GM19395 (cell line): ENCODE measurements at regions not wholly inside any gene's neighbourhood (a gene's known extent, or its start where the extent isn't known, plus 50 kb on each side); places are given as distances from the start of the nearest gene placed in this dataset.

Experiments used
- ATAC-seq: cut with Tn5 transposase; IDR thresholded peaks from one replicate; pipeline ENCODE4 v1.9.1; 2021; ENCODE audit warnings: mild to moderate bottlenecking, moderate library complexity; ENCODE audit not compliant: unreplicated experiment

- no peak for ATAC-seq
Measured at GRCh38 chr3:161794551-161794950, 297.9 kb downstream of the OTOL1 start.

GRCh38 chr3:161796312-161796711 lies 299.7 kb downstream of the OTOL1 start:
- no peak for ATAC-seq

DNA sequence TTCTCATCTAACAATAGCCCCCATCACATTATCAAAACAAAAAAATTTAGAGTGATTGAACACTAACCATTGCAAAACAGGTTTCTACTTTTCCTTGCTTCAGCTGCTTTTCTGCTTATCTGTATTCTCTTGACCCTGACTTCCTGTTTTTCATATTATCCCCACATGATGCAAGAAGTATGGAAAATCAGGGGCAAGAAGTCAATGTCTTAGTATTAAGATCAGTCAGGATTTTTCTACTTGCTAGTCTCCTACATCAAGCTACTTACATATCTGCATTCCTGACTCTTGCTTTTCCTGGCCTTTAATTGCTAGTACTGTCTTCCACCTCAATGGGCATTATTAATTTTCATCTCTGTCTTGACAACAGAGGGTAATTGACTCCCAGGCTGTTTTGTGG lies 300.2 kb downstream of the OTOL1 start:
- no peak for ATAC-seq

GRCh38 chr3:161798016-161798415 lies 301.4 kb downstream of the OTOL1 start:
- ATAC-seq, result no peak

DNA sequence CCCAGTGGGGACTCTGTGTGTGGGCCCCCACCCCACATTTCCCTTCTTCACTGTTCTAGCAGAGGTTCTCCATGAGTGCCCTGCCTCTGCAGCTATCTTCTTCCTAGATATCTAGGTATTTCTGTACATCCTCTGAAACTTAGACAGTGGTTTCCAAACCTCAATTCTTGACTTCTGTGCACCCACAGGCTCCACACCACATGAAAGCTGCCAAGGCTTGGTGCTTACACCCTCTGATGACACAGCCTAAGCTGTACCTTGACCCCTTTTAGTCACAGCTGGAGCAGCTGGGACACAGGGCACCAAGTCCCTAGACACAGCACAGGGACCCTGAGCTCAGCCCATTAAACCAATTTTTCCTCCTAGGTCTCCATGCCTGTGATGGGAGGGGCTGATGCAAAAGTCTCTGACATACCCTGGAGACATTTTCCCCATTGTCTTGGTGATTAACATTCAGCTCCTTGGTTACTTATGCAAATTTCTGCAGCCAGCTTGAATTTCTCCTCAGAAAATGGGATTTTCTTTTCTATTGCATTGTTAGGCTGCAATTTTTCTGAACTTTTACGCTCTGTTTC lies 304.5 kb downstream of the OTOL1 start:
- ATAC-seq, result no peak

- ATAC-seq, result no peak
Measured at GRCh38 chr3:161818106-161818505, 321.5 kb downstream of the OTOL1 start.

DNA sequence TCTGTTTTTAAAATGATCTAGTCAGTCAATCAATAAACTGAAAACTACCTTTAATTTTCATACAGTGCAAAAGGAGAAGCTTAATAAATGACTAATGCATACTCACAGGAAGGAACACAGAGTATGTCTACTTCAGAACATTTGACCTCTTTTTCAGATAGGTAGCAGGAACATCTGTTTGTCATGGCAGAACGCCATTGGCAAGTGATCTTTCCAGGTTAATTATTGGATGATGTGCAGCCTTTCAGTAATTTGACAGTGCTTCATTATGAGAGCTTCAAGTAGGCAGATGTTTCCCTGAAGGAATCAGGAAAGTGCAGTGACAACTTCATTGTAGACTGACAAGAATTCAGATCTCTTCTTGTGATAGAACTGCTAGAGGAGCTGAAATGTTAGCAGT lies 325.0 kb downstream of the OTOL1 start:
- ATAC-seq, result no peak

GRCh38 chr3:161822291-161822690 lies 325.7 kb downstream of the OTOL1 start:
- ATAC-seq, result no peak

DNA sequence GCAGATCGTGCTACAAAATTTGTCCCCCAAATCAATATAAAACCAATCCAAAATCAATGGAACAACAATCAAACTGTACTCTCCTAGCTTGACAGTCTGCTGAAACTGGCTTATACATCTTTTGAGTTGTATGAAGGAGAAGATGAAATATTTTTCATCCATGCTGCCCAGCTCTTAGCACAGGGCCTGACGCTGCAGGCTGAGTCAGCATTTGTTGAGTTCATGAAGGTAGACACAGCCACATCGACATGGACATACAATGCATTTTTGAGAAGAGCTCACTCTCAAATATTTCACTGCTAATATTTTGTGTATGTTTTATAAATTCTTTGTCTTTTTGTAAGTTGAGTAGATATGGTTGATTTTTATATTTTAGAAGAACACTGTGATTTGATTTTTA lies 327.3 kb downstream of the OTOL1 start:
- ATAC-seq, result no peak

DNA sequence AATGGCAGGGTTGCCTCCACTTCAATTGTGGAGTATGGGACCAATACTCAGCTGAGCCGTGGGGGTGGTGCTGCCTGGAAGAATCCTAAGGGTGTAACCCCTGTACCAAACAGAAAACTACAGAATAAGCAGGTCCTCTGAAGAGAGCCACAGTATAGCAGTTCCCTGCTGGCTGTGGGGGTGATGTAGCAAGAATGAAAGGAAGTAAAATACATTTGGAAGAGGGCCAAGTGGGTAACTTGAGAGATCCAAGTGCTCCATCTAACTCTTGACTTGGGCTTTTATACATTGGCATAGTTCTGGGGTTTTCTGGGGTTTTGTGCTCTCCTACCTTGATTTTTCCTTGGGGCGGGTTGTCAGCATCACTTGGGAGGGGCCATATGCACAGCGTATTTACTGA lies 341.4 kb downstream of the OTOL1 start:
- no peak for ATAC-seq

- no peak for ATAC-seq
Measured at GRCh38 chr3:161848376-161848775, 351.8 kb downstream of the OTOL1 start.

GRCh38 chr3:161851941-161852566 lies 355.4 kb downstream of the OTOL1 start:
- ATAC-seq, result peak; percentile 94

DNA sequence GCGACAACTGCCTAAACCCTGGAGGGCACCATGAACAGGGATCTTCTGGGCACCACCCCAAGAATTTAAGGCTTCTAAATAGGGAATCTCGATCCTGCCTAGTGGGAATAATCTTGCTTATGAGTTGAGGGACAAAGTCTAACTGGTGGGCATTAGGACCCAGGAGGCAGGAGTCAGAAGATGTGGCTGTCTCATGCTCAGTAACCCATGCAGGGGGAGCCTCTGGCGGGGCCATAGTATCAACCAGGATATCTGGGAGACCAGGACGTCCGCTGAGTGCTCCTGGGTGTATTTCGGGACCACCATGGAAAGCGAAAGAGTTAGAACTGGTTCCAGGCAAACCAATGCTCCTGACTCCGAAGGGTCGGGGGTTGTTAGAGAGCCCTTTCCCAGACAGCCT lies 356.1 kb downstream of the OTOL1 start:
- no peak for ATAC-seq

DNA sequence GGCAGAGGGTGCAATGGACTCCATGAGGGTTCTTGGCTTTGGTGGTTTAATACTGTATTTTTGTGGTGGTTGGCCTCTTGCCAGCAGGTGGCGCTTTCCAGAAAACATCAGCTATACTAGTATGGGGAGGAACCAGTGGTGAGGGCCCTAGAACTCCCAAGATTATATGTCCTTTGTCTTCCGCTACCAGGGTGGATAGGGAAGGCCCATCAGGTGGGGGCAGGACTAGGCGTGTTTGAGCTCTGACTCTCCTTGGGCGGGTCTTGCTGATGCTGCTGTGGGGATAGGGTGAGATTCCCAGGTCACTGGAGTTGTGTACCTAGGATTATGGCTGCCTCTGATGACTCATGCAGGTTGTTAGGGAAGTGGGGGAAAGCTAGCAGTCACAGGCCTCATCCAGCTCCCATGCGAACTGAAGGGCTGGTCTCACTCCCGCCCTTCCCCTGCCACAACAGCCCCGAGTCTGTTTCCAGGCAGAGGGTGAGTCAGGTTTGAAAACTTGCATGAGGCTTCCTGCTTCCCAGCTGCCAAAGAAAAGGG lies 357.7 kb downstream of the OTOL1 start:
- peak; percentile 64 for ATAC-seq

DNA sequence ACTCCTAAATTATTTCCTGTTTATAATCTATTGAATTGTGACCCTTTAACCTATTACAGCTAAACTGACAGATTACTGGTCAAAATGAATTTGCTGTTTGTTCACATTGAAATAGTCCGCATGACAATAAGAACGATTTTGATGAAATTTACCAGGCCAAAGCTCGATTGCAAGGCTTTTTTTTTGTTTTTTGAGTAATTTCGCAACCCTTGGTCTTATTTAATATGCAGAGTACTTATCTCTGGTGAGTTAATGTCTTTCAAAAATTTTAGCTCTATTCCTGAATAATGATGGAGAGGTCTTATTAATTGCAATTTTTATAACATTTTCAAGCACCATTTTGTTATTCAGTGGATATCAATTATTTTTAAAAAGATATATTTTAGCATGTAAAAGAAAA lies 362.4 kb downstream of the OTOL1 start:
- ATAC-seq, result no peak

DNA sequence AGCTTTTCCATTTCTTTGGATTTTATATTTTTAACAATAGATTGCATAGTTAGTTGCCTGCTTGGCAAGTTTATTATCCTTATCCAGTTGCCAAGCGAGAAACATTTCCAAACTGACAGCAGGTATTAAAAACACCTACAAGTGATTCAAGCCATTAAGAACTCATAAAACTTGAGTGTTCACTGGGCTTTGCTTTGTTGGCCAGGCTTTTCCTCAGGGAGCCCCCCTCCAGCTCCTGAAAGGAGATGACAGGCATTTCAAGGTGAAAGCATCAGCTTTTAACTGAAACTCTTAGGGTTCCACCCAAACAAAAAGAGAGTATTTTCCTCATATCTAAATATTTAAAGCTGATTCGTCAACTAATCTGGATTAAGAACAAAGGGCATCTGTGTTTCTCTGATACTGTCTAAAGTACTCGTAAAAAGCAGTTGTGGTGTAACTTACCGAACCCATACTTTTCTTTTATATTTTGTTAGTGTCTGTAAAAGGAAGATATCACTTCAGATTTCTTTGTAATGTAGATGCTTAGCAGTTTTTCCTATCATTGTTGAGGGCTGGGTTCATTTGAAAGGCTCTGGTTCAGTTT lies 363.4 kb downstream of the OTOL1 start:
- ATAC-seq, result no peak

DNA sequence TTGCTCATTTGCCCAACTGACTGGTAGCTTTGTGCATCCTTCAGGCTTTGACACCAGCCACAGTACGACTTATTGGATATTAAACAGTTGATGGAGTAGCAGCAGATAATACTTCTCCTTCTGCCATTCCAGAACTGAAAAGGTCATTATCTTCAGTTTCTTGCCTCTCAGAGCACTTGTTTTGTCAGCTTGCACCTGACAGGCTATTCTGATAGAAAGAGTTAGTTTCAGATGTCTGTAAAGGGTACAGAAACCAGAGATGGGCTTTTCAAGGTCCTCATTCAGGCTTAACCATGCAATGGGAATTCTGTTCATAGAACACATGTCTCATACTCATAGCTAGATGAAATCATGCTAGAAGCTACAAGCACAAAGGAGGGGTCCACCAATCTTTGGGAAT lies 367.2 kb downstream of the OTOL1 start:
- ATAC-seq, result no peak

DNA sequence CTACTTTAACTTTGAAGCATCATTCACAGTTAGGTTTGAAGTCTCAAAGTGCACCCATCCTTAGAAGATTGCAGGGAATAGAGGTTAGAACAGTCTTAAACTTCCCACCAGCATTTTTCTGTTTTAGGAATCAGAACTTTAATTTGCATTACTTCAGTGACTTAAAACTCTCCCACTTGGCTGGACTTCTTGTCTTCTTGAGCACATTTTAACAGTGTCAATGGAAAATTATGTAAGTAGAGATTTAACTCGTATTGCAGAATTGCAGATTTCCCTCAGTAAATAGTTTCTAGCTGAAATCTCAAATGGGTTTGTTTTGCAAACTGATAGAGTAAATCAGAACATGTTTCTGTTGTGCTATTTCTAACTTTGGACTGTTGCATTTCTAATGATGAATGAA lies 369.6 kb downstream of the OTOL1 start:
- no peak for ATAC-seq

DNA sequence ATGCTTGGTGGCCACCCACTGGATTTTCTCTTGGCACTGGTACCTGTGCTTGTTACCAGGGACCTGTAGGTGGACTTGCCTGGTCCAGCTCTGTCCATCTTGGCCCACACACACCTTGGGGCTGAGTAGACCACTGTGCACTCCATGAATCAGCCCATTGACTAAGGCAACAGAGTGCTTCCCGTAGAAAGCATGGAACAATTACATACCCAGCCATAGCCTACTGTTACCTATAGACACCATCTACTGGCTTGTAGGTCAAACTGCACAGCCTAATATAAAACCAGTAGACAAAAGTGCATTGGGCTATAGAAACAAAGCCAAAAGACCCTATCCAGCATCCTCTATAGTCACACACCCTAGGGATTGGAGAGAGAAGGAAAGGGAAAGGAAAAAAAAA lies 378.9 kb downstream of the OTOL1 start:
- ATAC-seq, result no peak

GRCh38 chr3:161879470-161879869 lies 382.9 kb downstream of the OTOL1 start:
- no peak for ATAC-seq

DNA sequence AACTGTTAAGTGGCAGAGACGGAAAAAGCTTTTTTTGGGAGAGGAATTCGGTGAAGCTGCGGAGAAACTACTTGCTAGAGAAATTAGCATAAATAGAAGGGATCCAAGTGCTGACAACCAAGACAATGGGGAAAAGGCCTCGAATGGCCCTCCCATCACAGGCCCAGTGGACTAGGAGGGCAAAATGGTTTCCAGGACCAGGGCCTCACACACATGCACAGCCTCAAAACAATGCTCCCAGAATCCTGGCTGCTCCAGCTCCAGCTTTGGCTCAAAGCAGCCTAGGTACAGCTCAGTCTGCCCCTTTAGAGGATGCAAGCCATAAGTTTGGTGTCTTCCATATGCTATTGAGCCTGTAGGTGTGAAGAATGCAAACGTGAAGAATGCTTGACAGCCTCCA lies 388.2 kb downstream of the OTOL1 start:
- no peak for ATAC-seq

DNA sequence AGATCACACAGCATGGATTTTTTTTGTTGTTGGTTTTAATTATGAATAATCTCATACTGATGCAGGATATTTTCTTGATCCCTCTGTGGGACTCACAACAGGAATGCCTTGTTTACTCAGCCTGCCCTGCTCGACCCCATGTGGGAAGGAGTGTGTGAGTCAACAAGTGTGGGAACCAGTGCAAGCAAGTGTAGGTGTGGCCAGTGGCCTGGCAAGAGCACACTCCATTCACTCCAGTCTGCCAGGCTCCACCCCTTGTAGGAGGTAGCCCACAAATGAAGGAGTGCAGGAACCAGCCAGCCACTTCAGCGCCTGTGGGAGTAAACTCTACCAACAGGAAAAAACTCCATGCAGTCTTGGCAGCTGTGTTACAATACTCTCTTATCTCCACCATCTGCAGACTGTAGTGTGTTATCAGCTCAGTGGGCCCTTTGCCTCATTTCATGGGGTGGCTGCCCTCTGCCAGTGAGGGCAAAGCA lies 393.6 kb downstream of the OTOL1 start:
- ATAC-seq, result no peak
